Activated B cell treated with CpG ODN at 0.5 μM for 24 hours (primary cell): ENCODE measurements at regions not wholly inside any gene's neighbourhood (a gene's known extent, or its start where the extent isn't known, plus 50 kb on each side); places are given as distances from the start of the nearest gene placed in this dataset.

Source experiments
- ATAC-seq: fragments of 200-7000 bp; cut with Tn5 transposase; one replicate; pipeline ENCODE4 v1.10.0; 2021; ENCODE audit warnings: low read depth, mild to moderate bottlenecking, moderate library complexity
- CTCF ChIA-PET: fragments of 350-600 bp; sonication (Branson Sonifier 250); formaldehyde crosslinking; loops from one replicate; lab custom pipeline; 2021; ENCODE audit warnings: antibody characterized with exemption; lab: Charles Lee
- POLR2A ChIA-PET: fragments of 350-600 bp; sonication (Branson Sonifier 250); formaldehyde crosslinking; loops from one replicate; lab custom pipeline; 2021; ENCODE audit warnings: antibody characterized with exemption; lab: Charles Lee
- DNase-seq: peaks from one replicate; pipeline ENCODE4 v3.0.0; 2022
- H3K27ac Mint-ChIP-seq: one replicate; pipeline ENCODE4 v1.8.0; 2020; ENCODE audit warnings: mixed read lengths
- H3K27me3 Mint-ChIP-seq: one replicate; pipeline ENCODE4 v1.8.0; 2021; ENCODE audit warnings: mixed read lengths
- H3K36me3 Mint-ChIP-seq: one replicate; pipeline ENCODE4 v1.8.0; 2021; ENCODE audit warnings: low read depth, mixed read lengths
- H3K4me1 Mint-ChIP-seq: one replicate; pipeline ENCODE4 v1.8.0; 2021; ENCODE audit warnings: mixed read lengths
- H3K4me3 Mint-ChIP-seq: one replicate; pipeline ENCODE4 v1.8.0; 2020; ENCODE audit warnings: mild to moderate bottlenecking, mixed read lengths
- H3K9me3 Mint-ChIP-seq: one replicate; pipeline ENCODE4 v1.8.0; 2020; ENCODE audit warnings: mixed read lengths
- intact Hi-C: fragments of 100-400 bp; cut with micrococcal nuclease; formaldehyde crosslinking; loops from one replicate; pipeline ENCODE4 v1.15.1; 2024
- TF ChIP-seq, protein P1 (sequence below): fragments of 200-600 bp; IDR thresholded peaks from one replicate; pipeline ENCODE4 v1.8.0; 2022; ENCODE audit warnings: antibody characterized with exemption, mild to moderate bottlenecking

GRCh38 chr5:92994392-92994791, 586.6 kb downstream of the NR2F1-AS1 start:
- POLR2A ChIA-PET: no interaction called here

GRCh38 chr5:92992073-92992472, 588.9 kb downstream of the NR2F1-AS1 start:
- no peaks in the 10 kb centered on the region for H3K27me3 Mint-ChIP-seq

More at GRCh38 chr5:92994392-92994791, 586.6 kb downstream of the NR2F1-AS1 start:
- no peak for ATAC-seq
- Mint-ChIP-seq H3K9me3 (peaks cover 11% of the 10 kb centered on the region), H3K4me3 (no peak overlapping the region), H3K4me1 (no peaks in the 10 kb centered on the region), H3K36me3 (no peaks in the 10 kb centered on the region), H3K27ac (no peak overlapping the region), H3K27me3 (no peaks in the 10 kb centered on the region)
- no peak for DNase-seq
- CTCF ChIA-PET: no interaction called here
- TF ChIP-seq, protein P1, sequence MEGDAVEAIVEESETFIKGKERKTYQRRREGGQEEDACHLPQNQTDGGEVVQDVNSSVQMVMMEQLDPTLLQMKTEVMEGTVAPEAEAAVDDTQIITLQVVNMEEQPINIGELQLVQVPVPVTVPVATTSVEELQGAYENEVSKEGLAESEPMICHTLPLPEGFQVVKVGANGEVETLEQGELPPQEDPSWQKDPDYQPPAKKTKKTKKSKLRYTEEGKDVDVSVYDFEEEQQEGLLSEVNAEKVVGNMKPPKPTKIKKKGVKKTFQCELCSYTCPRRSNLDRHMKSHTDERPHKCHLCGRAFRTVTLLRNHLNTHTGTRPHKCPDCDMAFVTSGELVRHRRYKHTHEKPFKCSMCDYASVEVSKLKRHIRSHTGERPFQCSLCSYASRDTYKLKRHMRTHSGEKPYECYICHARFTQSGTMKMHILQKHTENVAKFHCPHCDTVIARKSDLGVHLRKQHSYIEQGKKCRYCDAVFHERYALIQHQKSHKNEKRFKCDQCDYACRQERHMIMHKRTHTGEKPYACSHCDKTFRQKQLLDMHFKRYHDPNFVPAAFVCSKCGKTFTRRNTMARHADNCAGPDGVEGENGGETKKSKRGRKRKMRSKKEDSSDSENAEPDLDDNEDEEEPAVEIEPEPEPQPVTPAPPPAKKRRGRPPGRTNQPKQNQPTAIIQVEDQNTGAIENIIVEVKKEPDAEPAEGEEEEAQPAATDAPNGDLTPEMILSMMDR: no peak
- intact Hi-C loops: no loop called here

DNA sequence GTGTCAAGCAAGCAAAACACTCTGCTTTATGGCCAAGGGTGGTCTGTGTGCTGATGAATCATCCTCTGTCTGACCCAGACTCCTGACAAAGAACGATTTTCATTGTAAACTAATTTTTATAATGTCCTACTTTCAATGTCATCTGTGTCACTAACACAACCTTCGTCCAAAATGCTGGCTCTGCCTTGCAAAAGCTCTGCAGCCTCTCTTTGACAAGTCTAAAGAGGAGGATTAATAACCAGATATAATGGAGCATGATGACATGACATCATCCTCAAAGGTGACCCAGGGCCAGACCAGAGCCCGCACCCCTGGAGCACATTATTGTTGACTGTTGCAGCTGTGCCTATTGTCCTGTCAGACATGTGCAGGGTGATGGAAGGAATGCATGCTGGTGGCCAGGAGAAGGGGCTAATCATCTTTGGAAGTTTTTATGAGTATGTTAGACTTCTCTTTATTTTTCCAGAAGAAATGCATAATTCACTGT, 589.4 kb downstream of the NR2F1-AS1 start:
- no peaks in the 10 kb centered on the region for H3K36me3 Mint-ChIP-seq

More at GRCh38 chr5:92992073-92992472, 588.9 kb downstream of the NR2F1-AS1 start:
- DNase-seq: no peak
- POLR2A ChIA-PET: no interaction called here
- no peak overlapping the region for H3K4me3 Mint-ChIP-seq
- H3K4me1 Mint-ChIP-seq: no peaks in the 10 kb centered on the region
- CTCF ChIA-PET: no interaction called here
- TF ChIP-seq, protein P1: no peak
- H3K36me3 Mint-ChIP-seq: no peaks in the 10 kb centered on the region
- H3K27ac Mint-ChIP-seq: no peak overlapping the region
- ATAC-seq: no peak
- intact Hi-C loops: no loop called here
- peaks cover 11% of the 10 kb centered on the region for H3K9me3 Mint-ChIP-seq

DNA sequence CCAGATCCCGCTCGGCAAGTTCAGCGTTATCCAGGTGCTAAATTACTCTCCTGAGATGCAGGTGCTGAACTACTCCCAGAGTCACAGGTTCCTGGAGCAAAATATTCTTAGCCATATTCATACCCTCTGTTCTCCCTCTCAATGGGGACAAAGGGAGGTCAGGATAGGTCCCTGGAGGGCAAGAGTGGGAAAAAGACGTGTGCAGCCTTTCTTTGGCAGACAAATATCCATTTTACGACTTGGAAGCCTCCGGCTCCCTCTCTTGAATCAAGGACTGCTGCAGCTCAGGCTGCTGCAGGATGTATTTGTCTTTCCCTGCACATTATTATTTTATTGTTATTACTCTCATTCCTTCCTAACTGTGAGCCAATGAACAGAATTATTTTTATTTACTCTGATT, 590.2 kb downstream of the NR2F1-AS1 start:
- H3K4me1 Mint-ChIP-seq: no peaks in the 10 kb centered on the region
- POLR2A ChIA-PET: no interaction called here
- H3K9me3 Mint-ChIP-seq: peaks cover 9% of the 10 kb centered on the region
- TF ChIP-seq, protein P1: no peak
- no peaks in the 10 kb centered on the region for H3K27me3 Mint-ChIP-seq
- CTCF ChIA-PET: no interaction called here
- ATAC-seq (no peak), DNase-seq (no peak)
- H3K36me3 Mint-ChIP-seq: no peaks in the 10 kb centered on the region
- no peak overlapping the region for H3K4me3 Mint-ChIP-seq
- intact Hi-C loops: no loop called here
- no peak overlapping the region for H3K27ac Mint-ChIP-seq

More for the DNA sequence above, 589.4 kb downstream of the NR2F1-AS1 start:
- TF ChIP-seq, protein P1: no peak
- Mint-ChIP-seq H3K27ac (no peak overlapping the region), H3K4me3 (no peak overlapping the region), H3K27me3 (no peaks in the 10 kb centered on the region), H3K4me1 (no peaks in the 10 kb centered on the region), H3K9me3 (peaks cover 10% of the 10 kb centered on the region)
- DNase-seq: no peak
- intact Hi-C loops: no loop called here
- no peak for ATAC-seq
- POLR2A ChIA-PET: no interaction called here
- CTCF ChIA-PET: no interaction called here

GRCh38 chr5:92981001-92981400, 600.0 kb downstream of the NR2F1-AS1 start:
- TF ChIP-seq, protein P1: no peak
- Mint-ChIP-seq H3K9me3 (peaks cover 8% of the 10 kb centered on the region), H3K27me3 (no peaks in the 10 kb centered on the region), H3K4me1 (no peaks in the 10 kb centered on the region), H3K4me3 (no peak overlapping the region), H3K36me3 (no peaks in the 10 kb centered on the region), H3K27ac (no peak overlapping the region)
- ChIA-PET CTCF (no interaction called here), POLR2A (no interaction called here)
- no peak for DNase-seq
- ATAC-seq: no peak
- intact Hi-C loops: no loop called here
